ENCODE measurements at regions not wholly inside any gene's neighbourhood (a gene's known extent, or its start where the extent isn't known, plus 50 kb on each side); places are given as distances from the start of the nearest gene placed in this dataset.

- no peaks in the 10 kb centered on the region for H3K4me1 ChIP-seq (ENCODE audit: control insufficient read depth, insufficient read depth, low read length, poor library complexity, severe bottlenecking)
- H3K27ac ChIP-seq (ENCODE audit: low read depth, low read length, severe bottlenecking), result no peak overlapping the region
- no peaks in the 10 kb centered on the region for H3K36me3 ChIP-seq (ENCODE audit: control insufficient read depth, insufficient read depth, low read length)
- no peaks in the 10 kb centered on the region for H3K9me3 ChIP-seq (ENCODE audit: control insufficient read depth, low read length)
- WGBS, 2 experiments (ENCODE audit: insufficient coverage in 2 of 2), result 80 to 95% methylated on average over 1 to 2 of the region's 2 CpGs
- H3K4me3 ChIP-seq (ENCODE audit: extremely low read depth, insufficient read depth, low read length, poor library complexity, severe bottlenecking), result no peak overlapping the region
These were observed 50.5 kb upstream of the POU2AF2 start for GRCh38 chr11:111194860-111195568.

- Histone ChIP-seq H3K9me3 (ENCODE audit: control insufficient read depth, low read length) (no peaks in the 10 kb centered on the region), H3K27ac (ENCODE audit: low read depth, low read length, severe bottlenecking) (no peak overlapping the region), H3K4me1 (ENCODE audit: control insufficient read depth, insufficient read depth, low read length, poor library complexity, severe bottlenecking) (no peaks in the 10 kb centered on the region), H3K4me3 (ENCODE audit: extremely low read depth, insufficient read depth, low read length, poor library complexity, severe bottlenecking) (no peak overlapping the region), H3K36me3 (ENCODE audit: control insufficient read depth, insufficient read depth, low read length) (no peaks in the 10 kb centered on the region)
- WGBS, 2 experiments (ENCODE audit: insufficient coverage in 2 of 2), result 78 to 90% methylated on average over 1 of the region's 1 CpG
These were observed 51.5 kb upstream of the POU2AF2 start for GRCh38 chr11:111193924-111194490.

GRCh38 chr11:111189466-111189865 is 56.1 kb upstream of the POU2AF2 start:
- Histone ChIP-seq H3K4me3 (ENCODE audit: extremely low read depth, insufficient read depth, low read length, poor library complexity, severe bottlenecking) (no peak overlapping the region), H3K27ac (ENCODE audit: low read depth, low read length, severe bottlenecking) (no peak overlapping the region), H3K9me3 (ENCODE audit: control insufficient read depth, low read length) (peaks cover 4% of the 10 kb centered on the region), H3K4me1 (ENCODE audit: control insufficient read depth, insufficient read depth, low read length, poor library complexity, severe bottlenecking) (no peaks in the 10 kb centered on the region), H3K36me3 (ENCODE audit: control insufficient read depth, insufficient read depth, low read length) (no peaks in the 10 kb centered on the region)
- WGBS, 2 experiments (ENCODE audit: insufficient coverage in 2 of 2), result 91 to 100% methylated on average over 1 of the region's 2 CpGs

GRCh38 chr11:111186308-111186915 is 59.1 kb upstream of the POU2AF2 start:
- WGBS, 2 experiments (ENCODE audit: insufficient coverage in 2 of 2), result no CpG with 5 or more reads among the region's 3 CpGs
- Histone ChIP-seq H3K4me3 (ENCODE audit: extremely low read depth, insufficient read depth, low read length, poor library complexity, severe bottlenecking) (no peak overlapping the region), H3K9me3 (ENCODE audit: control insufficient read depth, low read length) (peaks cover 4% of the 10 kb centered on the region), H3K4me1 (ENCODE audit: control insufficient read depth, insufficient read depth, low read length, poor library complexity, severe bottlenecking) (no peaks in the 10 kb centered on the region), H3K27ac (ENCODE audit: low read depth, low read length, severe bottlenecking) (no peak overlapping the region), H3K36me3 (ENCODE audit: control insufficient read depth, insufficient read depth, low read length) (no peaks in the 10 kb centered on the region)

- Histone ChIP-seq H3K27ac (ENCODE audit: low read depth, low read length, severe bottlenecking) (no peak overlapping the region), H3K36me3 (ENCODE audit: control insufficient read depth, insufficient read depth, low read length) (no peaks in the 10 kb centered on the region), H3K9me3 (ENCODE audit: control insufficient read depth, low read length) (peaks cover 4% of the 10 kb centered on the region), H3K4me1 (ENCODE audit: control insufficient read depth, insufficient read depth, low read length, poor library complexity, severe bottlenecking) (no peaks in the 10 kb centered on the region), H3K4me3 (ENCODE audit: extremely low read depth, insufficient read depth, low read length, poor library complexity, severe bottlenecking) (no peak overlapping the region)
- 57% methylated on average over 1 of the region's 2 CpGs; no CpG with 5 or more reads in 1 of the 2 experiments for WGBS, 2 experiments (ENCODE audit: insufficient coverage in 2 of 2)
These were observed 60.3 kb upstream of the POU2AF2 start for GRCh38 chr11:111185266-111185665.

GRCh38 chr11:111183706-111184105 is 61.8 kb upstream of the POU2AF2 start:
- Histone ChIP-seq H3K27ac (ENCODE audit: low read depth, low read length, severe bottlenecking) (no peak overlapping the region), H3K9me3 (ENCODE audit: control insufficient read depth, low read length) (peaks cover 4% of the 10 kb centered on the region), H3K36me3 (ENCODE audit: control insufficient read depth, insufficient read depth, low read length) (no peaks in the 10 kb centered on the region), H3K4me3 (ENCODE audit: extremely low read depth, insufficient read depth, low read length, poor library complexity, severe bottlenecking) (no peak overlapping the region), H3K4me1 (ENCODE audit: control insufficient read depth, insufficient read depth, low read length, poor library complexity, severe bottlenecking) (no peaks in the 10 kb centered on the region)

- no peaks in the 10 kb centered on the region for H3K4me1 ChIP-seq (ENCODE audit: control insufficient read depth, insufficient read depth, low read length, poor library complexity, severe bottlenecking)
- no peak overlapping the region for H3K4me3 ChIP-seq (ENCODE audit: extremely low read depth, insufficient read depth, low read length, poor library complexity, severe bottlenecking)
- WGBS, 2 experiments (ENCODE audit: insufficient coverage in 2 of 2), result 67% methylated on average over 3 of the region's 5 CpGs; no CpG with 5 or more reads in 1 of the 2 experiments
- no peaks in the 10 kb centered on the region for H3K9me3 ChIP-seq (ENCODE audit: control insufficient read depth, low read length)
- no peak overlapping the region for H3K27ac ChIP-seq (ENCODE audit: low read depth, low read length, severe bottlenecking)
- no peaks in the 10 kb centered on the region for H3K36me3 ChIP-seq (ENCODE audit: control insufficient read depth, insufficient read depth, low read length)
These were observed 66.2 kb upstream of the POU2AF2 start for GRCh38 chr11:111179184-111179910.

GRCh38 chr11:111177037-111177871 is 68.3 kb upstream of the POU2AF2 start:
- no peaks in the 10 kb centered on the region for H3K36me3 ChIP-seq (ENCODE audit: control insufficient read depth, insufficient read depth, low read length)

GRCh38 chr11:111176603-111177002 is 68.9 kb upstream of the POU2AF2 start:
- WGBS, 2 experiments (ENCODE audit: insufficient coverage in 2 of 2), result 84 to 96% methylated on average over 3 of the region's 4 CpGs
- Histone ChIP-seq H3K36me3 (ENCODE audit: control insufficient read depth, insufficient read depth, low read length) (no peaks in the 10 kb centered on the region), H3K27ac (ENCODE audit: low read depth, low read length, severe bottlenecking) (no peak overlapping the region), H3K9me3 (ENCODE audit: control insufficient read depth, low read length) (no peaks in the 10 kb centered on the region), H3K4me3 (ENCODE audit: extremely low read depth, insufficient read depth, low read length, poor library complexity, severe bottlenecking) (no peak overlapping the region), H3K4me1 (ENCODE audit: control insufficient read depth, insufficient read depth, low read length, poor library complexity, severe bottlenecking) (no peaks in the 10 kb centered on the region)

More at GRCh38 chr11:111177037-111177871, 68.3 kb upstream of the POU2AF2 start:
- no peak overlapping the region for H3K4me3 ChIP-seq (ENCODE audit: extremely low read depth, insufficient read depth, low read length, poor library complexity, severe bottlenecking)
- no peaks in the 10 kb centered on the region for H3K4me1 ChIP-seq (ENCODE audit: control insufficient read depth, insufficient read depth, low read length, poor library complexity, severe bottlenecking)
- no peak overlapping the region for H3K27ac ChIP-seq (ENCODE audit: low read depth, low read length, severe bottlenecking)
- no peaks in the 10 kb centered on the region for H3K9me3 ChIP-seq (ENCODE audit: control insufficient read depth, low read length)

GRCh38 chr11:111173221-111173620 is 72.3 kb upstream of the POU2AF2 start:
- WGBS, 2 experiments (ENCODE audit: insufficient coverage in 2 of 2), result 90 to 97% methylated on average over 3 of the region's 3 CpGs
- Histone ChIP-seq H3K36me3 (ENCODE audit: control insufficient read depth, insufficient read depth, low read length) (no peaks in the 10 kb centered on the region), H3K4me1 (ENCODE audit: control insufficient read depth, insufficient read depth, low read length, poor library complexity, severe bottlenecking) (no peaks in the 10 kb centered on the region), H3K9me3 (ENCODE audit: control insufficient read depth, low read length) (no peaks in the 10 kb centered on the region), H3K27ac (ENCODE audit: low read depth, low read length, severe bottlenecking) (no peak overlapping the region), H3K4me3 (ENCODE audit: extremely low read depth, insufficient read depth, low read length, poor library complexity, severe bottlenecking) (no peak overlapping the region)

Data from mesodermal cell (in vitro differentiated cells).